ENCODE measurements at regions not wholly inside any gene's neighbourhood (a gene's known extent, or its start where the extent isn't known, plus 50 kb on each side); places are given as distances from the start of the nearest gene placed in this dataset.

DNA sequence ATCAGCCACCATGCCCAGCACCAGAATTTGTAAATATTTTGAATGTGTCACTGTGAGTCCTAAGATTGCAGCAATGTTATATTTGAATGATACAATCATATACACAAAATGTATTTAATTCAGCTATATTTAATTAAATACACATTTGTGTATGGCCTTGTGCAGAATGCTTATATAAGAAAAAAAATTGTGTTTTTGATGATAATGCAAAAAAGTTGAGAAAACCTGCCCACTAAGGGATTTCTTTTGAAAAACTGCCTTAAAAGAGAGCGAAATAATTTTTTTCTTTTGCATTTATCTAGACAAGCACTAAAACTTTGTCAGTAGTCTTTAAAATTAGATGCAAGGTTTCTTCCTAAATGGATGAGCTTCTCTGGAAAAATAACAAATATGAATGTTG is 68.1 kb upstream of the OTUD4 start:
- POLR2A ChIA-PET, result no interaction called here
- no peak for DNase-seq

GRCh38 chr4:145234091-145234706 is 53.8 kb upstream of the OTUD4 start:
- peaks cover 0 to 2% (median 0%) of the 10 kb centered on the region in 3 donors for H3K36me3 Mint-ChIP-seq
- ChIA-PET POLR2A (no interaction called here), CTCF (interaction anchor here (0.7 to 2.2 kb wide), 4 partner anchors 9 to 383 kb away, joined by 3 to 17 read pairs (median 5); no protein-coding TSS in a partner anchor)
- no peak overlapping the region for H3K27ac Mint-ChIP-seq
- H3K9me3 Mint-ChIP-seq, result peaks cover 0 to 4% (median 2%) of the 10 kb centered on the region in 5 donors
- H3K4me1 ChIP-seq (ENCODE audit: insufficient read depth, low read length), result no peaks in the 10 kb centered on the region
- no peak overlapping the region for H3K27ac ChIP-seq (ENCODE audit: low read depth, low read length)
- H3K27me3 Mint-ChIP-seq, result peaks cover 2 to 24% of the 10 kb centered on the region in 2 donors
- peak; percentile 6 to 55 (median 26) for DNase-seq
- no peaks in the 10 kb centered on the region for H3K4me1 Mint-ChIP-seq
- no peaks in the 10 kb centered on the region for H3K27me3 ChIP-seq (ENCODE audit: insufficient read depth, low read length, poor library complexity, severe bottlenecking)
- no peak overlapping the region for H3K4me3 ChIP-seq (ENCODE audit: low read length)
- no peaks in the 10 kb centered on the region for H3K36me3 ChIP-seq (ENCODE audit: insufficient read depth, low read length)
- no peak overlapping the region for H3K4me3 Mint-ChIP-seq
- H3K9me3 ChIP-seq (ENCODE audit: low read length), result no peaks in the 10 kb centered on the region

More for the DNA sequence above, 68.1 kb upstream of the OTUD4 start:
- CTCF ChIA-PET, result no interaction called here
- no peaks in the 10 kb centered on the region for H3K9me3 Mint-ChIP-seq
- no peak overlapping the region for H3K27ac Mint-ChIP-seq
- no peaks in the 10 kb centered on the region for H3K4me1 ChIP-seq (ENCODE audit: insufficient read depth, low read length)
- H3K27me3 ChIP-seq (ENCODE audit: insufficient read depth, low read length, poor library complexity, severe bottlenecking), result no peaks in the 10 kb centered on the region
- peaks cover 11 to 43% of the 10 kb centered on the region in 2 donors for H3K27me3 Mint-ChIP-seq
- H3K27ac ChIP-seq (ENCODE audit: low read depth, low read length), result no peak overlapping the region
- no peaks in the 10 kb centered on the region for H3K4me1 Mint-ChIP-seq
- no peaks in the 10 kb centered on the region for H3K36me3 ChIP-seq (ENCODE audit: insufficient read depth, low read length)
- H3K9me3 ChIP-seq (ENCODE audit: low read length), result no peaks in the 10 kb centered on the region
- H3K36me3 Mint-ChIP-seq, result no peaks in the 10 kb centered on the region
- H3K4me3 Mint-ChIP-seq, result no peak overlapping the region
- no peak overlapping the region for H3K4me3 ChIP-seq (ENCODE audit: low read length)

DNA sequence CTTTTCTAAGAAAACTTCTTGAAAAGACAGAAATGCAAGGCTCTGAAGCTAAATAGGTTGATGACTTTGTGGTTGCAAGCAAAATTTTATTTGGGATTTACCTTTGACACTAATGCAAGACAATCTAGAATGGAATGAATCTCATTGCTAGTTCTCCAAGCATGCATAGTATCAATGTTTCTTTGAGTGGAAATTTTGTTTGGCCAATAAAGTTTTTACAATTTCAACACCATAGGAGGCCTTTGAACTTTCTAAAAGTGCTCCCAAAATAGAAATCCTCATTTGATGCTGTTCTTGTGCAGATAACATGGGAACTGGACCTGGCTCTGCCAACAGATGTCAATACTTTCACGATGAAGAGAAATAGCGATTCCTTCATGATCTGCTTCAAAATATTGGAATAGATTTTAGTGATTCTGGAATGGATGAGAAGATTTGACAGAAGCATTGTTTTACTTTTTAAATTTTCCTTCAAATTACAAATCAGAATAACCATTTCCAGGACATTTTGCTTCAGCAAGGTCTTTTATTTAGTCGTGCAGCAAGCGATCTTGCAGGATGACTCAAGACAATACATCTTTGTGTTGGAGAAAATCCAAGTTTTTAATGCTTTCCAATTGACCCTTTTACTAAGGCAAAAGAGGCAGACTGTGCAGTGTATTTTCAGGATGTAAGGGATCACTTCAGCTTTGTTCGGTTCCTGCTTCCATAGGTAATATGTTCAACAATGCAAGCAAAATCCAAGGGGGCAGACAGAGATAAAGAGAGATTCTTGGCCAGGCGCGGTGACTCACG is 51.7 kb upstream of the OTUD4 start:
- Mint-ChIP-seq H3K9me3 (peaks cover 0 to 3% (median 0%) of the 10 kb centered on the region in 5 donors), H3K36me3 (peaks cover 0 to 10% (median 0%) of the 10 kb centered on the region in 3 donors), H3K27ac (no peak overlapping the region), H3K27me3 (peaks cover 9 to 38% of the 10 kb centered on the region in 2 donors), H3K4me3 (no peak overlapping the region), H3K4me1 (no peaks in the 10 kb centered on the region)
- Histone ChIP-seq H3K27me3 (ENCODE audit: insufficient read depth, low read length, poor library complexity, severe bottlenecking) (no peaks in the 10 kb centered on the region), H3K4me1 (ENCODE audit: insufficient read depth, low read length) (no peaks in the 10 kb centered on the region), H3K9me3 (ENCODE audit: low read length) (no peaks in the 10 kb centered on the region), H3K27ac (ENCODE audit: low read depth, low read length) (no peak overlapping the region), H3K36me3 (ENCODE audit: insufficient read depth, low read length) (no peaks in the 10 kb centered on the region), H3K4me3 (ENCODE audit: low read length) (no peak overlapping the region)
- CTCF ChIA-PET, result interaction anchor here (1.1 kb wide), 1 partner anchor 385 kb away, joined by 3 read pairs; no protein-coding TSS in a partner anchor
- POLR2A ChIA-PET, result no interaction called here
- no peak for DNase-seq

DNA sequence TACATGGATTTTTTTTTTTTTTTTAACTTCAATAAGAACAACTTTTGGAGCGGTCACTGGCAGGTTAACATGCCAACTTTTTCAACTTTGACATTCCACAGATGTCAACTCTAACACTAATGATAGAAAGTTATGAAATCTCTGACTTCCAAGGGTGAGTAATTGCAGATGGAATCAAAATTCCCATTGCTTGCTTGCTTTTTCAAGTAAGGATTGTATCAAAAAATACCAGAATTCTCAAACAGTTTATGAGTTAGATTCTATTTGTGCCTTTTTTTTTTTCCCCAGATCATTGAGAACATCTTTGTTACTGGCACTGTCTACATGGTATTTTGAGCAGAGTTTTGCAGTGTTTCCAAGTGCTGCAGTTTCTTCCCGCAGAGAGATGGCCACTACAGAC is 50.3 kb upstream of the OTUD4 start:
- Mint-ChIP-seq H3K4me3 (no peak overlapping the region), H3K27me3 (peaks cover 12 to 38% of the 10 kb centered on the region in 2 donors), H3K4me1 (no peaks in the 10 kb centered on the region), H3K9me3 (peaks cover 0 to 3% (median 0%) of the 10 kb centered on the region in 5 donors), H3K36me3 (peaks cover 0 to 10% (median 0%) of the 10 kb centered on the region in 3 donors), H3K27ac (no peak overlapping the region)
- Histone ChIP-seq H3K27me3 (ENCODE audit: insufficient read depth, low read length, poor library complexity, severe bottlenecking) (no peaks in the 10 kb centered on the region), H3K4me3 (ENCODE audit: low read length) (no peak overlapping the region), H3K27ac (ENCODE audit: low read depth, low read length) (no peak overlapping the region), H3K36me3 (ENCODE audit: insufficient read depth, low read length) (no peaks in the 10 kb centered on the region), H3K4me1 (ENCODE audit: insufficient read depth, low read length) (no peaks in the 10 kb centered on the region), H3K9me3 (ENCODE audit: low read length) (no peaks in the 10 kb centered on the region)
- ChIA-PET CTCF (interaction anchor here (1.1 kb wide), 1 partner anchor 386 kb away, joined by 3 read pairs; no protein-coding TSS in a partner anchor), POLR2A (no interaction called here)
- no peak for DNase-seq
